ENCODE measurements at regions not wholly inside any gene's neighbourhood (a gene's known extent, or its start where the extent isn't known, plus 50 kb on each side); places are given as distances from the start of the nearest gene placed in this dataset.

- no peak overlapping the region for H3K4me3 ChIP-seq (ENCODE audit: low read depth, low read length)
- no peak for TF ChIP-seq CTCF (IDR thresholded peaks at IDR 0.05; ENCODE audit: low read depth, low read length)
These were observed 230.1 kb downstream of the ERMARD start for GRCh38 chr6:169981568-169981967.

GRCh38 chr6:169980826-169981450 is 229.5 kb downstream of the ERMARD start:
- no peak overlapping the region for H3K4me3 ChIP-seq (ENCODE audit: low read depth, low read length)
- TF ChIP-seq CTCF (IDR thresholded peaks at IDR 0.05; ENCODE audit: low read depth, low read length), result no peak

- TF ChIP-seq CTCF (IDR thresholded peaks at IDR 0.05; ENCODE audit: low read depth, low read length), result no peak
- no peak overlapping the region for H3K4me3 ChIP-seq (ENCODE audit: low read depth, low read length)
These were observed 228.5 kb downstream of the ERMARD start for GRCh38 chr6:169979873-169980432.

- no peak for TF ChIP-seq CTCF (IDR thresholded peaks at IDR 0.05; ENCODE audit: low read depth, low read length)
These were observed 227.3 kb downstream of the ERMARD start for GRCh38 chr6:169978615-169979161.

GRCh38 chr6:169977434-169978265 is 226.2 kb downstream of the ERMARD start:
- TF ChIP-seq CTCF (IDR thresholded peaks at IDR 0.05; ENCODE audit: low read depth, low read length), result no peak
- no peak overlapping the region for H3K4me3 ChIP-seq (ENCODE audit: low read depth, low read length)

More at GRCh38 chr6:169978615-169979161, 227.3 kb downstream of the ERMARD start:
- H3K4me3 ChIP-seq (ENCODE audit: low read depth, low read length), result no peak overlapping the region

GRCh38 chr6:169976301-169977081 is 225.1 kb downstream of the ERMARD start:
- no peak for TF ChIP-seq CTCF (IDR thresholded peaks at IDR 0.05; ENCODE audit: low read depth, low read length)
- H3K4me3 ChIP-seq (ENCODE audit: low read depth, low read length), result no peak overlapping the region

All from WI38 (cell line).